Breast epithelium (tissue), 4 donors: ENCODE measurements at regions not wholly inside any gene's neighbourhood (a gene's known extent, or its start where the extent isn't known, plus 50 kb on each side); places are given as distances from the start of the nearest gene placed in this dataset.

Experiments used
- DNase-seq, 2 donors: peaks; one replicate each; pipeline ENCODE4 v3.0.0-alpha.2; 2019; ENCODE audit warnings: low spot score in 2 of 2
- H3K27ac ChIP-seq, 2 donors: fragments of 200-600 bp; sonication (generic) in 1 of 2; one replicate each; pipeline ENCODE4 v1.5.1; 2016 to 2019; ENCODE audit warnings: mild to moderate bottlenecking in 1 of 2
- H3K27me3 ChIP-seq, 2 donors: fragments of 200-600 bp; sonication (generic) in 1 of 2; one replicate each; pipeline versions ENCODE4 v1.5.1 to v1.6.0; 2017 to 2019; ENCODE audit warnings: control low read depth in 1 of 2, mild to moderate bottlenecking in 1 of 2
- H3K36me3 ChIP-seq: fragments of 200-600 bp; one replicate; pipeline ENCODE4 v1.5.1; 2019
- H3K4me1 ChIP-seq, 2 donors: fragments of 200-600 bp; sonication (generic); one replicate each; pipeline ENCODE4 v1.5.1; 2016 to 2019; ENCODE audit warnings: control low read depth in 1 of 2
- H3K4me3 ChIP-seq, 3 donors: fragments of 200-600 bp; sonication (generic); 1 replicate in 2 of 3; 2 replicates in 1 of 3; pipeline ENCODE4 v1.5.1; 2016 to 2019; ENCODE audit warnings: mild to moderate bottlenecking in 3 of 3, moderate library complexity in 2 of 3
- H3K9me3 ChIP-seq, 2 donors: fragments of 200-600 bp; sonication (generic) in 1 of 2; one replicate each; pipeline ENCODE4 v1.5.1; 2016 to 2019; ENCODE audit warnings: control low read depth in 1 of 2
- CTCF ChIP-seq, 3 donors: fragments of 450-650 bp; IDR thresholded peaks; one replicate each; pipeline ENCODE4 v1.5.1; 2016 to 2017; ENCODE audit warnings: antibody characterized with exemption in 3 of 3, mild to moderate bottlenecking in 3 of 3, moderate library complexity in 3 of 3
- POLR2A ChIP-seq: fragments of 450-650 bp; IDR thresholded peaks from one replicate; pipeline ENCODE4 v1.6.1; 2016; ENCODE audit warnings: antibody characterized with exemption, mild to moderate bottlenecking, moderate library complexity
- POLR2AphosphoS5 ChIP-seq, 3 donors: sonication (generic); formaldehyde crosslinking; IDR thresholded peaks; one replicate each; pipeline ENCODE4 v1.6.1; 2017; ENCODE audit warnings: antibody characterized with exemption in 3 of 3
- intact Hi-C: fragments of 100-400 bp; cut with DNase I; formaldehyde crosslinking; loops from one replicate; pipeline ENCODE4 v1.15.1; 2023; ENCODE audit warnings: low total_unique reads

DNA sequence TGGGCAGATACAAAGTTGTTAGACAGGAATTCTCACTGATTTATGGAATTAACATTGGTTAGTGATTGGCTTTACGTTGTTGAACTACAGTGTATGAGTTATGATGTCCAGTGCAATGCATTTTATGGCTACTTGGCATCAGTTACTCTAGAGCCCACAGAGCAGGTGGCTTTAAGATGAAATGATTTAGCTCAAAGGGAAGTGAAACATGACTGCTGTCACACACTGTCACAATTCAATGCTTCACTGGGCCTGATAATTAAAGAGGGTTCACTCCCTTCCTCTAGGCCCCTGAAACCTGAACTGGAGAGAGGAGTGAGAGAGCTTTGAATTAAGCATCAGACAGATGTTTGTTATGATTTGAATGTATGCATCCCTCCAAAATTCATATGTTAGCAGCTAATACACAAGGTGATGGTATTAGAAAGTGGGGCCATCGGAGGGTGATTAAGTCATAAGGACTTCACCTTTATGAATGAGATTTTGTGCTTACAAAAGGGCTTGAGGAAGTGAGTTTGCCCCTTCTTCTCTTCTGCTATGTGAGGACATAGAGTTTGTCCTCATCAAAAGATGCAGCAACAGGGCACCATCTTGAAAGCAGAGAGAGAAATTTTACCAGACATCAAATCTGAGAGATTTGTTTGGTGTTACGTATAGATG is 175.8 kb upstream of the GRIN2B start:
- Histone ChIP-seq H3K9me3 (no peaks in the 10 kb centered on the region), H3K4me3 (no peak overlapping the region), H3K4me1 (no peaks in the 10 kb centered on the region), H3K27ac (no peak overlapping the region), H3K36me3 (no peaks in the 10 kb centered on the region), H3K27me3 (no peaks in the 10 kb centered on the region)
- TF ChIP-seq POLR2A (no peak), POLR2AphosphoS5 (IDR thresholded peaks at IDR 0.05) (no peak), CTCF (IDR thresholded peaks at IDR 0.05) (no peak)
- no peak for DNase-seq
- intact Hi-C loops: no loop called here

GRCh38 chr12:14164266-14164665 is 182.9 kb upstream of the GRIN2B start:
- no peak for DNase-seq
- Histone ChIP-seq H3K4me3 (no peak overlapping the region), H3K36me3 (no peaks in the 10 kb centered on the region), H3K27me3 (no peaks in the 10 kb centered on the region), H3K4me1 (no peaks in the 10 kb centered on the region), H3K27ac (no peak overlapping the region), H3K9me3 (no peaks in the 10 kb centered on the region)
- intact Hi-C loops: no loop called here
- no peak for TF ChIP-seq POLR2A
- no peak for TF ChIP-seq POLR2AphosphoS5 (IDR thresholded peaks at IDR 0.05)
- TF ChIP-seq CTCF (IDR thresholded peaks at IDR 0.05): no peak

DNA sequence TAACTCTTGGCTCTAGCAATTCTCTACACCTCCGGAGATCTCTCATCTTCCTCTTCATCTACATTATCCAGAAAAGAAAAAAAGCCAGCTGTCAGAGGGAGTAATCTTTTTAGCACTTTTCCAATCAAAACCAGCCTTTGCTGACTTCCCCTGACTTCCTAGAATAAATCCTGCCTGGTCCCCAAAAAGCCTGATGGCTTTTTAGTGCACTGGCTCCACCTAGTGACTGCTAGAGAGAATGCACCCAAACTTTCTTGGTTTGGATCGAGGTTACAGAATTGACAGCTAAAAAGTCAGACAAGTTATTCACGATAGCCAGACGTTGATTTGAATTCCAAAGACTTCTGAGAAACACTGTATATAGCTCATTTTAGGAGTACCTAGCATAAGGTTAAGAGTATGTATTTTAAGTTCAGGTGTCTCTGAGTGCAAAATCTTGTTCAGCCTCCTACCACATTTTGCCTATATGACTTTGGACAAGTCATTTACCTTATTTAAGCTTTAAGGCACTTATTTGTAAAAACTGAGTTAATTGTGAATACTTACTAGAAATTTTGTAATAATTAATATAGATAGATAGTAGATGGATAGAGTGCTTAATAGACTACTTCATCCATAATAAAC is 185.7 kb upstream of the GRIN2B start:
- TF ChIP-seq CTCF (IDR thresholded peaks at IDR 0.05) (peak; percentile 60 to 82 (median 67)), POLR2A (no peak)
- no peak for DNase-seq
- intact Hi-C loops: no loop called here

GRCh38 chr12:14169281-14169680 is 187.9 kb upstream of the GRIN2B start:
- H3K4me1 ChIP-seq: no peaks in the 10 kb centered on the region
- TF ChIP-seq CTCF (IDR thresholded peaks at IDR 0.05): no peak
- no peak for TF ChIP-seq POLR2AphosphoS5 (IDR thresholded peaks at IDR 0.05)
- TF ChIP-seq POLR2A: no peak
- H3K27me3 ChIP-seq: no peaks in the 10 kb centered on the region
- no peaks in the 10 kb centered on the region for H3K9me3 ChIP-seq
- H3K27ac ChIP-seq: no peak overlapping the region
- DNase-seq: no peak
- H3K4me3 ChIP-seq: no peak overlapping the region
- H3K36me3 ChIP-seq: no peaks in the 10 kb centered on the region
- intact Hi-C loops: no loop called here

More for the DNA sequence above, 185.7 kb upstream of the GRIN2B start:
- no peaks in the 10 kb centered on the region for H3K9me3 ChIP-seq
- no peaks in the 10 kb centered on the region for H3K27me3 ChIP-seq
- no peaks in the 10 kb centered on the region for H3K4me1 ChIP-seq
- H3K4me3 ChIP-seq: no peak overlapping the region
- no peak overlapping the region for H3K27ac ChIP-seq
- no peaks in the 10 kb centered on the region for H3K36me3 ChIP-seq

DNA sequence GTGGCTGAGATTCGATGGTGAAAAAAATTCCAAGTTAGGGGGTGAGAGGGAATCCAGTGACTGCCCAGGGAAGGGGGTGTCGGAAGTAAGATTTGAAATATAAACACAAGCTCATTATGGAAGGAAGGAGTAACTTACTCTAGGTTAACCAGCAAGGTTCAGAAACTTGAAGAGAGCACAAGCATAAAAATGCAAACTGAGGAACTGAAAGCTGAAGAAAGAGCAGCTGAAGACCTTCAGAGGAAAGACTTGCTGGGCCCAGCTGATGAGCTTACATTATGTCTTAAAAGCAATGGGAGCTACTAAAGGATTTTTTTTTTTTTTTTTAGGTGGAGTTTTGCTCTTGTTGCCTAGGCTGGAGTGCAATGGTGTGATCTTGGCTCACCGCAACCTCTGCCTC is 189.7 kb upstream of the GRIN2B start:
- H3K27me3 ChIP-seq: no peaks in the 10 kb centered on the region
- intact Hi-C loops: no loop called here
- no peaks in the 10 kb centered on the region for H3K36me3 ChIP-seq
- H3K27ac ChIP-seq: no peak overlapping the region
- no peaks in the 10 kb centered on the region for H3K9me3 ChIP-seq
- DNase-seq: no peak
- no peak overlapping the region for H3K4me3 ChIP-seq
- H3K4me1 ChIP-seq: no peaks in the 10 kb centered on the region
- TF ChIP-seq POLR2A: no peak
- no peak for TF ChIP-seq CTCF (IDR thresholded peaks at IDR 0.05)
- TF ChIP-seq POLR2AphosphoS5 (IDR thresholded peaks at IDR 0.05): no peak
